ENCODE measurements at regions not wholly inside any gene's neighbourhood (a gene's known extent, or its start where the extent isn't known, plus 50 kb on each side); places are given as distances from the start of the nearest gene placed in this dataset.

- BruUV-seq (replicated peaks) = no TSS peak
- CTCF ChIA-PET = no interaction called here
- POLR2A ChIA-PET = no interaction called here
Observed at GRCh38 chr4:80139671-80140070, 57.6 kb upstream of the PRDM8 start.

More at GRCh38 chr4:80139671-80140070, 57.6 kb upstream of the PRDM8 start:
- no peak for ATAC-seq
- Histone ChIP-seq H3K9ac (ENCODE audit: low read length) (no peak overlapping the region), H3K79me2 (ENCODE audit: insufficient read depth, low read length) (no peaks in the 10 kb centered on the region), H3K4me3 (replicated peaks in 1 of 2; ENCODE audit: low read depth in 1 of 2, low read length in 2 of 2) (no peak overlapping the region), H2AFZ (ENCODE audit: low read depth, low read length, poor library complexity, severe bottlenecking) (no peak overlapping the region), H3K36me3 (ENCODE audit: control insufficient read depth in 1 of 2, insufficient read depth in 2 of 2, low read length in 2 of 2) (no peaks in the 10 kb centered on the region), H3K27me3 (ENCODE audit: insufficient read depth, low read length) (no peaks in the 10 kb centered on the region), H4K20me1 (ENCODE audit: insufficient read depth) (no peaks in the 10 kb centered on the region), H3K4me2 (ENCODE audit: low read length) (no peak overlapping the region), H3K9me3 (ENCODE audit: control insufficient read depth in 1 of 2, insufficient read depth in 1 of 2, low read depth in 1 of 2, low read length in 2 of 2) (no peaks in the 10 kb centered on the region), H3K4me1 (ENCODE audit: control insufficient read depth in 1 of 2, insufficient read depth in 2 of 2, low read length in 2 of 2) (peaks cover 0 to 10% of the 10 kb centered on the region in 2 experiments; a peak in 1 of 4 replicates), H3K27ac (ENCODE audit: low read depth, low read length) (no peak overlapping the region), H3K9me2 (ENCODE audit: insufficient read depth) (no peaks in the 10 kb centered on the region)
- intact Hi-C loops (cut with micrococcal nuclease) = no loop called here
- RAD21 ChIA-PET (ENCODE audit: low non-redundant PET in 1 of 2, low total read pairs in 2 of 2, uncharacterized antibody in 2 of 2, unreplicated experiment in 2 of 2) = no interaction called here
- no peak for DNase-seq (ENCODE audit: low read depth, low spot score)
- no peak for TF ChIP-seq EZH2phosphoT487 (IDR thresholded peaks at IDR 0.05; ENCODE audit: borderline replicate concordance)
- TF ChIP-seq ZBTB33 (IDR thresholded peaks at IDR 0.05; ENCODE audit: extremely low read depth, insufficient replicate concordance, low read length) = no peak
- no peak for TF ChIP-seq JUND (IDR thresholded peaks at IDR 0.05)
- no peak for TF ChIP-seq CEBPB (IDR thresholded peaks at IDR 0.05; ENCODE audit: low read depth)
- no peak for TF ChIP-seq CBX3 (IDR thresholded peaks at IDR 0.05; ENCODE audit: low read depth)
- no peak for TF ChIP-seq ZFX (IDR thresholded peaks at IDR 0.05)
- no peak for TF ChIP-seq TCF7L2 (IDR thresholded peaks at IDR 0.05; ENCODE audit: borderline replicate concordance, extremely low read depth, insufficient read depth, insufficient read length)
- TF ChIP-seq ZNF274 (IDR thresholded peaks at IDR 0.05; ENCODE audit: low read depth, low read length) = no peak
- TF ChIP-seq EZH2 (IDR thresholded peaks at IDR 0.05) = no peak
- TF ChIP-seq REST (IDR thresholded peaks at IDR 0.05; ENCODE audit: low read depth) = no peak
- TF ChIP-seq ELF1 (IDR thresholded peaks at IDR 0.05; ENCODE audit: borderline replicate concordance, low read depth) = no peak
- no peak for TF ChIP-seq YY1 (IDR thresholded peaks at IDR 0.05; ENCODE audit: extremely low read depth, insufficient replicate concordance, low read depth, low read length)
